ENCODE measurements at regions not wholly inside any gene's neighbourhood (a gene's known extent, or its start where the extent isn't known, plus 50 kb on each side); places are given as distances from the start of the nearest gene placed in this dataset.

DNA sequence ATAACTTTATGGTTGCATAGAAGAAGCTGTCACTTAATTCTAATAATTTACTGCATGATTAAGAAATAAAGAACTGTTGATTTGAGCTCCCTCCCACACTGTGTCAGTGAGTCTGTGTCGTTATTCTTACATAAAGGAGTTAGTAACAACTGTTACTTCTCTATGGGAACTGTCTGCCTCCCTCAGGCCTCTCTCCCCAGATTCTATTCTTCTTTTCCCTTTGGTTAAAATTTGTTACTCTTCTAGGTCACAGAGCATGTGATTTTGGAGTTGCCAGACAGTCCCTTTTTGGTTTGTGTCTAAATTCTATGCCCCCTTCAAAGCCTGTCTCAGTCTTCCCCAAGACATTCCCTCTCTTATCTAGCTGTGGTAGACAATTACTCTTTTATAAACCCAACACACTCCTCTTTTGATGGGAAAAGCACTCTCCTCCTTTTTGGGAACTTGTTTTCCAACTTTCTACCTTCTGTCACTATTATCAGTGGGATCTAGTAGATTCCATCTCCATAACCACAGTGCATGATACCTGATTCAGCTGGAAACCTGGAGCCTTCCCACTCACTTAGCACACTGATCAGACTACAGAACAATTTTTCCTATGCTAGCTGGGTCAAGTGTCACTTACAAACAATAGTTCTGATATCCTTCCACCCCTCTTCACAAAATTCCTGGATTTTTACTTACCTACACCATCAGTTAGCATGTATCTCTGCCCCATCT, 422.1 kb upstream of the TGFBR2 start:
- TF ChIP-seq, protein P1, sequence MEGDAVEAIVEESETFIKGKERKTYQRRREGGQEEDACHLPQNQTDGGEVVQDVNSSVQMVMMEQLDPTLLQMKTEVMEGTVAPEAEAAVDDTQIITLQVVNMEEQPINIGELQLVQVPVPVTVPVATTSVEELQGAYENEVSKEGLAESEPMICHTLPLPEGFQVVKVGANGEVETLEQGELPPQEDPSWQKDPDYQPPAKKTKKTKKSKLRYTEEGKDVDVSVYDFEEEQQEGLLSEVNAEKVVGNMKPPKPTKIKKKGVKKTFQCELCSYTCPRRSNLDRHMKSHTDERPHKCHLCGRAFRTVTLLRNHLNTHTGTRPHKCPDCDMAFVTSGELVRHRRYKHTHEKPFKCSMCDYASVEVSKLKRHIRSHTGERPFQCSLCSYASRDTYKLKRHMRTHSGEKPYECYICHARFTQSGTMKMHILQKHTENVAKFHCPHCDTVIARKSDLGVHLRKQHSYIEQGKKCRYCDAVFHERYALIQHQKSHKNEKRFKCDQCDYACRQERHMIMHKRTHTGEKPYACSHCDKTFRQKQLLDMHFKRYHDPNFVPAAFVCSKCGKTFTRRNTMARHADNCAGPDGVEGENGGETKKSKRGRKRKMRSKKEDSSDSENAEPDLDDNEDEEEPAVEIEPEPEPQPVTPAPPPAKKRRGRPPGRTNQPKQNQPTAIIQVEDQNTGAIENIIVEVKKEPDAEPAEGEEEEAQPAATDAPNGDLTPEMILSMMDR (IDR thresholded peaks at IDR 0.05; ENCODE audit: insufficient read depth, low read length, missing control alignments) = no peak
- POLR2A ChIA-PET = no interaction called here
- CTCF ChIA-PET = interaction anchor here (1.1 to 2.5 kb wide), 3 partner anchors 13 to 71 kb away, joined by 3 to 15 read pairs (median 3); no protein-coding TSS in a partner anchor
- no peak overlapping the region for H3K4me3 ChIP-seq (ENCODE audit: low read depth, low read length)
- DNase-seq (ENCODE audit: low read depth, low spot score) = no peak

DNA sequence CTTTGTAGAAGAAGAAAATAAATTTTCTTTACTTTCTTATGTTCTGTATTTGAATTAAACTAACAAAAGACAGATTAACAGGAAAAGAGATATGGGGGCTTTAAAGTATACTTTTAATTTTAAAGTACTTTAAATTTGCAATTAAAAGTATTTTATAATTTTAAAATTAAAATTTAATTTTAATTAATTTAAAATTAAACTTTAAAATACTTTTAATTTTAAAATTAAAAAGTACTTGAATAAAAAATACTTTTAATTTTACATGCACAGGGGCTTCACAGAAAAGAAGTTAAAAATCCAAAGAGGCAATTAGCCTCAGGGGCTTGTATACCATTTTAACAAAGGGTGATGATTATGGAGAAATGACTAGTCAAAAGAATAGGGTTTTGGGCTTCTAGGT, 420.5 kb upstream of the TGFBR2 start:
- TF ChIP-seq, protein P1 (IDR thresholded peaks at IDR 0.05; ENCODE audit: insufficient read depth, low read length, missing control alignments) = no peak
- ChIA-PET POLR2A (no interaction called here), CTCF (interaction anchor here (0.7 kb wide), 1 partner anchor 12 kb away, joined by 3 read pairs; no protein-coding TSS in a partner anchor)
- no peak overlapping the region for H3K4me3 ChIP-seq (ENCODE audit: low read depth, low read length)
- no peak for DNase-seq (ENCODE audit: low read depth, low spot score)

DNA sequence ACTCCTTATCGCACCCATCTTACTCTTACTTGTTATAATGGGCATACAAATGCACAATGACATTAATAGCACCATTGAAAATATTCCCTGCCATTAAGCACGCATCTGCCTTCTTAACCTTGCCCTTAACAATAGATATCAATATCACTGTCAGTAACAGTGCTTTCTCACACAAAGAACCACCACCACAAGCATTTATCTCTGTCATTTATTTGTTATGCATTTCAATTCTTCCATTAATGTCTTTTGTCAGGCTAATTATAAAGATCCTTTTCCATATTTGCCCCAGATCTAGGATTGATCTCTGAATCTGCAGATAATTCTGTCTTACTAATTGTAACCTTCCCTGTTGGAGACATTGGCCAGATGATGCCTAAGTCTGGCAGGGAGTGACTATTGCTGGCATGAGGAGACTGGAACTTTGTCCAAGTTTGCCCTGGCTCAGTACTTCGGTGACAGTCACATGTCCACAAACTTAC, 419.6 kb upstream of the TGFBR2 start:
- TF ChIP-seq, protein P1 (IDR thresholded peaks at IDR 0.05; ENCODE audit: insufficient read depth, low read length, missing control alignments) = no peak
- ChIA-PET POLR2A (no interaction called here), CTCF (interaction anchor here (3.0 kb wide), 1 partner anchor 507 kb away, joined by 9 read pairs; no protein-coding TSS in a partner anchor)
- DNase-seq (ENCODE audit: low read depth, low spot score) = no peak
- H3K4me3 ChIP-seq (ENCODE audit: low read depth, low read length) = no peak overlapping the region

DNA sequence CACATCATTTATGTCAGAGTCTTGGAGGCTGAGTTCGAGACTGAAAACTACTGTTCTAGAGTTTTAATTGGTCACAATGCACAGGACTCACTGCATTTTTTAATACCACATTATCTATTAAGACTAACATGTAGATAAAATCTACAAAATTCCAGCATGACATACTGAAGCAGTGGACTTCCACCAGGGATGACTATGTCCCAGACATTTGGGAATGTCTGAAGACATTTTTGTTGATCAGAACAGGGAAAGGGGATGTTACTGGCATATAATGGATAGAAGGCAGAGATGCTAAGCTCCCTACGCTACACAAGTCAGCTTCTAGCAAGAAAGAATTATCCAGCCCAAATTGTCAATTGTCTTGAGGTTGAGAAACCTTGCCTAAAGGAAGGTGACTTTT, 419.0 kb upstream of the TGFBR2 start:
- POLR2A ChIA-PET = no interaction called here
- CTCF ChIA-PET = interaction anchor here (2.5 to 3.0 kb wide), 2 partner anchors 11 to 506 kb away, joined by 9 to 27 read pairs; no protein-coding TSS in a partner anchor
- TF ChIP-seq, protein P1 (IDR thresholded peaks at IDR 0.05; ENCODE audit: insufficient read depth, low read length, missing control alignments) = no peak
- DNase-seq (ENCODE audit: low read depth, low spot score) = no peak
- no peak overlapping the region for H3K4me3 ChIP-seq (ENCODE audit: low read depth, low read length)

DNA sequence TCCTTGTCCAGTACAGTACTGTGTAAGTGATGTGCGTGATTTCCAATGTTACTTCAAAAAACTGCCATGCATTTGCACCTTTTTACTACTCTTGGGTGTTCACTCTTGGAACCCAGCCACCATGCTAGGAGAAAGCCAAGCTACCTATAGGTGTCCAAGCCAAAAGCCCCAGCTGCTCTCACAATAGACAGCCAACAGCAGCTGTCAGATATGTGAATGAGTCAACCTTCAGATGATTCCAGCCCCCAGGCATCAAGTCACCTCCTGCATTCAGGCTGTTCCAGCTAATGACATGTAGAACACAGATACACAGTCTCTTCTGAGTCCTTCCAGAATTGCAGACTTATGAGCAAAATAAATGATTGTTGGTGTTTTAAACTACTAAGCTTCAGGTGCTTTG, 417.7 kb upstream of the TGFBR2 start:
- no peak overlapping the region for H3K4me3 ChIP-seq (ENCODE audit: low read depth, low read length)
- POLR2A ChIA-PET = no interaction called here
- CTCF ChIA-PET = interaction anchor here (1.0 to 3.0 kb wide), 5 partner anchors 10 to 505 kb away, joined by 3 to 27 read pairs (median 4); no protein-coding TSS in a partner anchor
- TF ChIP-seq, protein P1 (IDR thresholded peaks at IDR 0.05; ENCODE audit: insufficient read depth, low read length, missing control alignments) = no peak
- DNase-seq (ENCODE audit: low read depth, low spot score) = no peak

DNA sequence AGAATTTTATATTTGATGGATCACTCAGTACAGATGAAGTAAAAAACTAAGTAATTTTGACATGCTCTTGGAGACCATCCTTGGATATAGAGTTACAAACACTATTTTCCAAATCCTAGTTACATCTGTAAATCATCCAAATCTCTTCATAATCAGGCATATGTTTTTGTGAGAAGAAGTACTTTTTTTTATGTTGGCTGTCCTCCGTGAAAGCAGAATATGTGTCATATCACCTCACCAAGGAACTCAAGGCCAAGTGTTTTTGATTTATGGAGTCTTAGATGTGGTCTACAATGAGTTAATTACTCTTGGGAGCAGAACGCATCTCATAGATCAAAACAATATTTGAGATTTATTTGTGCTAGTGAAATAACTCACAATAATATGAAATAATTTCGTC, 416.5 kb upstream of the TGFBR2 start:
- TF ChIP-seq, protein P1 (IDR thresholded peaks at IDR 0.05; ENCODE audit: insufficient read depth, low read length, missing control alignments) = no peak
- CTCF ChIA-PET = interaction anchor here (1.3 kb wide), 1 partner anchor 9 kb away, joined by 10 read pairs; no protein-coding TSS in a partner anchor
- no peak for DNase-seq (ENCODE audit: low read depth, low spot score)
- POLR2A ChIA-PET = no interaction called here
- H3K4me3 ChIP-seq (ENCODE audit: low read depth, low read length) = no peak overlapping the region
